NCI-H1436 treated with DMSO at 0.1 percent for 48 hours (cell line): ENCODE measurements at regions not wholly inside any gene's neighbourhood (a gene's known extent, or its start where the extent isn't known, plus 50 kb on each side); places are given as distances from the start of the nearest gene placed in this dataset.
"Not testable (repeated sequence)": the region's sequence is repeated elsewhere in the genome, so short reads cannot be mapped to it uniquely, and the experiment has no call there.

ENCODE experiments used
- DNase-seq: peaks from one replicate; lab custom pipeline; 2025; lab: John Stamatoyannopoulos, UW

DNA sequence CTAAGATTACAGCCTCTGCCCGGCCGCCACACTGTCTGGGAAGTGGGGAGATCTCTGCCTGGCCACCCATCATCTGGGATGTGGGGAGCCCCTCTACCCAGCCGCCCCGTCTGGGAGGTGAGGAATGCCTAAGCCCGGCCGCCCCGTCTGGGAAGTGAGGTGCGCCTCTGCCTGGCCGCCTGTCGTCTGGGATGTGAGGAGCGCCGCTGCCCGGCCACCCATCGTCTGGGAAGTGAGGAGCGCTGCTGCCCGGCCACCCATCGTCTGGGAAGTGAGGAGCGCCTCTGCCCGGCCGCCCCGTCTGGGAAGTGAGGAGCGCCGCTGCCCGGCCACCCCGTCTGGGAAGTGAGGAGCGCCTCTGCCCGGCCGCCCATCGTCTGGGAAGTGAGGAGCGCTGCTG lies 135.9 kb upstream of the PROKR2 start:
- not testable (repeated sequence) for DNase-seq

DNA sequence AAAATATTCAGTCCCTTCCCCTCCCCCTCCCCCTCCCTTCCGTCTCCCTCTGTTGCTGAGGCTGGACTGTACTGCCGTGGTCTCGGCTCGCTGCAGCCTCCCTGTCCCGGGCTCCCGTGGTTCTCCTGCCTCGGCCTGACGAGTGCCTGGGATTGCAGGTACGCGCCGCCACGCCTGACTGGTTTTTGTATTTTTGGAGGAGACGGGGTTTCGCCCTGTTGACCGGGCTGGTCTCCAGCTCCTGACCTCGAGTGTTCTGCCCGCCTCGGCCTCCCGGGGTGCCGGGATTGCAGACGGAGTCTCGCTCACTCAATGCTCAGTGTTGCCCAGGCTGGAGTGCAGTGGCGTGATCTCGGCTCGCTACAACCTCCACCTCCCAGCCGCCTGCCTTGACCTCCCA lies 135.5 kb upstream of the PROKR2 start:
- not testable (repeated sequence) for DNase-seq

DNA sequence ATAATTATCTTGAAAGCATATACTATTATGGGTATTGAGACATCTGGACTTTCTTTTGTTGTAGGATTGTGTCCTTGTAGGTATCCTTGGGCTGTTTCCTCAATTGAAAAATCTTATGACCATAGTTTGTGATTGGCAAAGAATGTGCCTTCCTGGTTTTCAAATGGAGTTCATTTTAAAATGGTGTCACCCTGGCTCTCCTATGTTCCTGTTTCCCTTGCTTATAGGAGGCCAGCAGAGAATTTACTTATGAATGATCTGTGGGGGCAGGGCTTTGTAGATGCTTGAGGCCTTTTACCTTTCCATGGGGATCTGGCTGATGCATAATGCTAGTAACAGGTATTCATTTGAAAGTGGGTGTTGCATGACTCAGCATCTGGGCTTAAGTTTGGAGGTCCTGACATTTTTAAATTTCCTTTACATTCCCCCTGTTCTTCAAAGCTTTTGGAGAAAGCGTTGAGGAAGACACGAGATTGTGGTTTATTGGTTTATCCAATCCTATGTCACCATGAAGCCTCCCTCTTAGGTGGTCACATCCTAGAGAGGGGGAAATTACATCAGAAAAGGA lies 135.0 kb upstream of the PROKR2 start:
- DNase-seq, result no peak

DNA sequence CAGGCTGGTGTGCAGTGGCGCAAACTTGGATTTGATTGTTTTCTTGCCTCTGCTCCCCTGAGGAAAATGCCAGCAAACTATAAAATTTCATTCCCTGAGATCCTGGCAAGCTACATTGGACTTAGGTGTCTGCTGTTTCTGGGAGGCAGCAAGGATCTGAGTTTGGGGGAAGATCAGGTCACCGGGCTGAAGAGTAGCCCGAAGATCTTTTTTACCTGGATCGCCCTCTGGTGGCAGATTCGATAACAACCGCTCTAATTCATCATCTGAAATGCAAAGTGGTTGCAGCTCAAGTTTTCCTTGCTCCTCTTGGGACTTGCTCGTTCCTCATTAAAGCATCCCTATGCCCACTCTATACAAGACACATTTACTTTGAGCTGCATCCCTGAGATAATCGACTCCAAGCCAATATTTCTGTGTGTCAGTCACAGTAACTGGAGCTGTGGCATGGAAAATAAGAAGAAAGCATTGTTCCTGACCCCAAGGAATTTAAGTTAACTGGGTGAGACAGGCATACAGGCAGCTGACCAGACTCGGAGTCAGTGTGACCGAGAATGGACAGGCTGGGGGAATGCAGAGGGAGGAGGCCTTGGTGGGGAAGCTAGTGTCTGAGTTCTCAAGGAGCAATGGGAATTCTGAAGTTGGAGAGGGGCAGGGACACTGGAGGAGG lies 131.8 kb upstream of the PROKR2 start:
- DNase-seq, result no peak

DNA sequence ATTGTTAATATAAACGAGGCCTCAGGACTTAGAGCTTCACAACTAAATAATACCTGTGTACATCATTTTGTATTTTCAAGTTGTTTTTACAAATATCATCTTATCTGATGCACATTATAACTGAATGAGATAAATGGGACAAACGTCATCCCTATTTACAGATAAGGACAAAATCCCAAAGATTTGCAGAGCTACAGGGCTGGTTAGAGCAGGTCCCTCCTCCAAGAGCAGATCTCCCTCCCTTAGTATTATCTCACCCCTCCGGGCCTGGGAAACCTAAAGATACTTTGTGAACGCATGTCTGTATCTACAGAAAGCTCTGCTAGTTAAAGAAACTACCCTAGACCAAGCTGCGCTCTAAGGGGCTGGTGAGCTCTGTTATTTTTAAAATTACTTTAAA lies 130.4 kb upstream of the PROKR2 start:
- DNase-seq, result no peak

DNA sequence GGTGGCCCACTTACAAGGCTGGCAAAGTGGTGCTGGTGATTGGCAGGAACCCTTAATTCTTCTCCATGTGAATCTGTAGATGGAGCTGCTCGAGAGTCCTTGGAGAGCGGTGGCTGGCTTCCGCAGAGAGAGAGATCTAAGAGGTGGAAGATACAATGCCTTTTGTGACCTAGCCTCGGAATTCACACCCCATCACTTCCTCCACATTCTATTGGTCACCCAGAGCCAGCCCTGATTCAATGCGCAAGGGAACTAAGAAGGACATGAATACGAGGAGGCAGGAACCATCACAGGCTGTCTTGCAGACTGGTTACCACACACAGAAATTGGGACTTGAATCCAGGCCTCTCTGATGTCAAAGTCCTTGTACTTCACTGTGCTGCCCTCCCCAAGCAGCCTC lies 128.9 kb upstream of the PROKR2 start:
- no peak for DNase-seq

DNA sequence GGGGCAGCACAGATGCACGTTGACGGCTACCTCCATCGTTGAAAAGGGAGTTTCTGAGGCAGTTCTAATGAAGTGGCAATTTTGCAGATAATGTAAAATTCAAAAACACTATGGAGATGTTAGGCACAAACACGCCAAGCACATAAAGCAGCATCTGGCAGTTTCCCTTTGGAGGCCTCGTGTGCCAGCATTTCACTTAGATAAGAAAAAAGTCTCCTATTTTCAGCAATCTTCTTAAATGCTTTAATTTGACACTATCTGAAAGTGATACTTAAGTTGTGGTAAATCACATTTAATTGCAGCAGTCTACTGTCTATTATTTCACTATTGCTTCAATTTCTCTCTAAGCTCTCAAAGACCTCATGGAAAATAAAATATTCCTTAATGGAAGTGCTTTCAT lies 125.3 kb upstream of the PROKR2 start:
- DNase-seq, result no peak

DNA sequence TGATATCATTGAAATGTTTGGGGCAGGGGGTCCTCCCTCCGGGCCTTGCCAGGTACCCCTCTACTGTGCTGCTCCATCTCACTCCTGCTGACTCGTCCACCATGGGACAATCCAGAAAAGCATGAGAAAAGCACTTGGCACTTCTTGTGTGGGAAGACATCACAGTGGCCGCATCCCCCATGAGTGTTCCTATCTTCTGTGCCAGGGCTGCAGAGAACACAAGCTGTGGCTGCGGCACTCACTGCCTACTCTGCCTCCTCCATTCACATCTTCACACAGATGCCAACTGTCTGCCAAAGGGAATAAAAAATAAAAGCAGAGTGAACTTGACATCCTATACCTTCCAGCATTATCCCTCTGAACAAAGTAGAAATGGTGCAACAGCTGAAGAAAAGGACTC lies 117.4 kb upstream of the PROKR2 start:
- DNase-seq, result no peak

DNA sequence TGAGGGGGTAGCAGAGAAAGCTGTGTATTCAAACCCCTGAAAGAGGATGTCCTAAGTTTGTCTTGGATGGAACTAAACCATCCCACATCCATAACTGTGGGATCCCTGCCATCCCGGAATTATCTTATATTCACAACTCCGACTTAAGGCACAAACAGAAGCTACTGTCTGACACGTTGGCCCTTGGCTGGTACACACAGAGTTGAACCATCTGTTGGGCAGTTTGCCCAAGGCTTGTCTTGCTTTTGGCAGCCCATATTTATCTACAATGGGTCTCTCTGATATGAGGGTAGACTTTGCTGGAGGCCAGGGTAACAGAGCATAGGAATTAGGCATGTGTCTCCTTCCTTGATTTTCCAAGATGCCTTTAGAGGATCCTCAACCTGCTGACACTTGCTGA lies 116.6 kb upstream of the PROKR2 start:
- DNase-seq, result no peak

DNA sequence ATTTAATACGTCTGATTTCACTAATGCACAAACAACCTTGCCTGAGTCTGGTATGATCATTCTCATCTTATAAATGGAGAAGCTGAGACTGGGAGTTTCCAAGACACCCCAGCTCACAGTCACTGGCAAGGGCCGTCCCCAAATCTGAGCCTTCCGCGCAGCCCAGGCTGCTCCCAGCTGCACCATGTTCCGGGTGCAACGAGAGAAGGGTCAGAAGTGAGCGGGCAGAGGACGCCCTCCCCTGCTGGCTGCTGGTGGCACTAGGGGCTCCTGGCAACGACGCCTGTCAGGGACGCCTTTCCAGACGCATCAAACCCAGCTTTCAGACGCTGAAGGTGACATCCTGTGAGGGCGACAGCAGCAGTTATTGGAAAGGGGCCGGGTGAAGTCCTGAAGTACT lies 115.3 kb upstream of the PROKR2 start:
- no peak for DNase-seq

DNA sequence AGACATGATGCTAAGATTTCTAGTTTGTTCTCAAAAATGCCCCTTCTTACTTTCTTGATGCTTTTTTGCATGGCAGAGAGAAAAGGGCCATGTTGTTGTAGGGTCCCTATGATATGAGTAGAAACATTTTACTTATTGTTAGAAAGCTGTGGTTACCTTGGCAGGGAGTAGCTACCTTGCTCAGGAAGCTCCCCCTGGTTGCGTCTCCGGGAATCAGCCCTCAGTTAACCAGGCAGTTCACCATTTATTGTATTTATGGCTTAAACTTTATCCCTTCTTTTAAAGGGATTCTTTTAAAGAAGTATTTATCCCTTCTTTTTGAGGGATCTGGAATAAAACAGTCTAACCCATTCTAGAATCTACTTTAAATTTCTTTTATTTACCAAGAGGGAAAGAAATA lies 113.9 kb upstream of the PROKR2 start:
- no peak for DNase-seq

DNA sequence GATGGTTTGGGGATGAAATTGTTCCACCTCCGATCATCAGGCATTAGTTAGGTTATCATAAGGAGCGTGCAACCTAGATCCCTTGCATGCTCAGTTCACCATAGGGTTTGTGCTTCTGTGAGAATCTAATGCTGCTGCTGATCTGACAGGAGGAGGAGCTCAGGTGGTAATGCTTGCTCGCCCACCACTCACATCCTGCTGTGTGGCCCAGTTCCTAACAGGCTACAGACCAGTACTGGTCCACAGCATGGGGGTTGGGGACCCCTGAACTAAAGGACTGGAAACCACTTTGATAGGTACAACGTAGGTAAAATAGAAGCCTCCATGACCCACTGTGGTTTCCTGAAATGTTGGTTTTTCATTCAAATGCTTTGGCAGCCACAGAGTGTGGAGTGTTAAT lies 109.3 kb upstream of the PROKR2 start:
- no peak for DNase-seq

DNA sequence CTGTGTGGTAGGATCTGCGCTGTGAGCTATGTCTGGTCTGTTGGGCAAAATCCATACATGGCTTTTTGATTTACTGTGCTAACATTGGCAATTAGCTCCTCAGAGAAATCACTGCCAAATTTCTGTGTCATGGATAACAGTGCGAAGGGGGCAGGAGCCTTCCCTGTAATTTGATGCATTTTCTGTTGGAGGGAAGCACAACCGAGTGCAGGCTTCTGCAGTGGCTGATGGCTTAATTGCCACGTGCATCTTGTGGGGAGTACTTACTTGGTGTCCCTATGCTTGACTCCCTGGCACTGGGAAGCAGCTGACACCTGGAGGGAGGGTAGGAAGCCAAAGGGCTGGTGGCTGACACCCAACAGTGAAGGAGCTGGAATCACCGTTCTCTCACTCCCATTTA lies 99.3 kb upstream of the PROKR2 start:
- no peak for DNase-seq

DNA sequence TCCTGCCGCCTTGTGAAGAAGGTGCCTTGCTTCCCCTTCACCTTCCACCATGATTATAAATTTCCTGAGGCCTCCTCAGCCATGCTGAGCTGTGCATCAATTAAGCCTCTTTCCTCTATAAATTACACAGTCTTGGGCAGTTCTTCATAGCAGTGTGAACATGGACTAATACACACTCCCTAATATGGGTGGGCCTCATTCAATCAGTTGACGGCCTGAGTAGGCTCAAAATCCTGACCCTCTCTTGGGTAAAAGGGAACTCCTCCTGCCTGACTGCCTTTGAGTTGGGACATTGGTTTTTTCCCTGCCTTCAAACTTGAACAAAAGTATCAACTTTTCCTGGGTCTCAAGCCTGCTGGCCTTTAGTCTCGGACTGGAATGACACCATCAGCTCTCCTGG lies 96.6 kb upstream of the PROKR2 start:
- DNase-seq, result no peak

DNA sequence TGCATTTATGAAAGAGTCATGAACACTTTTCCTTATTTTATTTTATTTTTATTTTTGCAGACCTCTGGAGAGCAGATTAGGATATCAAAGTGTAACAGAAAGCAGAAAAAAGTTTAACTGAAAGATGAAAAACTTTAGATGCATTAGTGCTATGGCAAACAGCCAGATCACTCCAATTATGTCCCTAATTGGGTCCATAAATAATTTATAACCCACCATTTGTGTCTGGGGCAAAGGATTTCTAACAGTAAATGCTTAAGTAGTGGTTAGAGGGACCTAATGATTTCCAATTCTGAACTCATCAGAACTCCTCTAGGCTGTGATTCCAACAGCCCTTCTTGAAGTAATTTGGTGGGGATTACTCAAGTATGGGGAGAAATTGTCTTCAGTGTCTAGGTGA lies 93.7 kb upstream of the PROKR2 start:
- DNase-seq, result no peak

DNA sequence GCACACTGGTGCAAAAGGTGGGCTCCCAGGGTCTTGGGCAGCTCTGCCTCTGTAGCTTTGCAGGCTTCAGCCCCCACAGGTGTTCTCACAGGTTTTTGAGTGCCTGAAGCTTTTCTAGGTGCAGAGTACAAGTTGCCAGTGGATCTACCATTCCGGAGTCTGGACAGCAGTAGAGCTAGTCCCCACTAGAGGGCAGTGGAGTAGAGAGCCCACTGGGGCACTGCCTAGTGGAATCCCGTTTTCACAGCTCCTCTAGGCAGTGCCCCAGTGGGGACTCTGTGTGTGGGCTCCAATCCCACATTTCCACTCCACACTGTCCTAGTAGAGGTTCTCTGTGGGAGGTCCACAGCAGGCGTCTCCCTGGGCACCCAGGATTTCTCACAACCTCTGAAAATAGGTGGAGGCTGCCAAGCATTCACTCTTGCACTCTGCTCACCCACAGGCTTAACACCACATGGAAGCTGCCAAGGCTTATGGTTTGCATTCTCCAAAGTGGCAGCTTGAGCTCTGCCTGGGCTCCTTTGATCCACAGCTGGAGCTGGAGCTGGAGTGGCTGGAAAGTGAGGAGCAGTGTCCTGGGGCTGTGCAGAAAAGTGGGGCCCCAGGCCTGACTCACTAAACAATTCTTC lies 86.3 kb upstream of the PROKR2 start:
- DNase-seq, result no peak

DNA sequence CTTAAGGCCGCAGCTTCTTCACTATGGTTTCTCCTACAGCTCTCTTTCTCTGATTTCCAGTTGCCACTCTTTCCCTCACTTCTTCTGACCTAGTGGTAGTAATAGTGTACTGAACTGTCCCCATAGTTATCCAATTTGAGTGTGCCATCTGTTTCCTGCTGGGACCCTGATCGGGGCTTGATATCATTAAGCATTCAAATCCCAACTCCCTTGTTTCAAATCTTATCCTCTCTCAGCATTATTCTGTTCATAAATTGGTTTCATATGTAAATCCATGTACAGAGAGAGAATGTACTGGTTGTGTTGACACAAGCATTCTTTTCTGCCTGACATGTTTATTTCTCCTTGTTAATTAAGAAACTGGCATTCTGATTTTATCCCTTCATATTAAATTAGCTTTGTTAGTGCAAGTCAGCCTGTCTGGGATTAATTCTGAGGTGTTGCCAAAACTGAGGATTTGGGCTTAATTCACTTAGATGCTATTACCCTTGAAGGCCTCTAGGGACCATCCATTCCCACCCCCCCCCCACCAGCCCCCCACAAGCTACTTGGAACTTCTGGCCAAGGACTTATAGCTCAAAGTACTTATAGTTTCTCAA lies 84.6 kb upstream of the PROKR2 start:
- no peak for DNase-seq

DNA sequence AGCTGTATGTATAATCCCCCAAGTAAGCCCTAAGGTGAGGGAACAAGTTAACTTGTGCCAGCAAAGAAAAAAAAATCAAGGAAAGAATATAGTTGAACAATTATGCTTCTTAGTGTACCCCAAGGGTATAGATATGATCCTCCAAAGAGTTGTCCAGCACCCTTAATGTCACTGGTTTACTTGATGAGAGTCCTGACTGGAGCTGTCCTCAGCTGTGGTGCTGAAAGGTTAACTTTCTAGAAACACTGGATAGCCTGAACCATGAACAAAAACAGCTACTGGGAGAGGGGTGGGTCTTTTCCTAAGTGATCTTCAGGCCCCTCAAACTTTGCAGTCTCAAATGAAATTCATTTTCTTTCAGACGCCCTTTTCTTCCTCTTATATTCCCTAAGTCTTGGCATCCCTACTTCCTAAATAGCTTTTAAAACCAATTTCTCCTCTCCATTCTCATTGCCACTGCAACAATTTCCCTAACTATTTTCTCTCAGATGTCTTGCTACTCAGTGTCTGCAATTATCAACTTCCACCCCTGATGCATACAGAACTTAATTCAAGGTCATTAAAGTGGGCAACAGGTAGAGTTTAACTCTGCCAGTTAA lies 83.5 kb upstream of the PROKR2 start:
- no peak for DNase-seq

DNA sequence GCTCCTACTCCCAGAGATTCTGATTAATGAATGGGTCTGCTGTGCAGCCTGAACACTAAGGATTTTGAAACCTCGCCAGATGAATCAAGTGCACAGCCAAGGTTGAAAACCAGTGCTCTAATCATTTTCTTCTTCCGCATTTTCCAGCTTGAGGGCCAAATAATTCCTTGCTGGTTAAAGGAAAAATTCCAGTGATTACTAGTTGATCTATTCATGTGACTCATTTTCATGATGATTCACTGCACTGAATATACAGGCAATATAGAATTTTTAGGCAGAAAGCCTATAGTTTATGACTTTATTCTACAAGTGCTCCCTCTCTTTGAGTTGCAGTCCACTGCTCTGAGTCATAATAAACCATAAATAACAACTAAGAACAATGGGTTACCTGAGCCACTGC lies 80.6 kb upstream of the PROKR2 start:
- no peak for DNase-seq

DNA sequence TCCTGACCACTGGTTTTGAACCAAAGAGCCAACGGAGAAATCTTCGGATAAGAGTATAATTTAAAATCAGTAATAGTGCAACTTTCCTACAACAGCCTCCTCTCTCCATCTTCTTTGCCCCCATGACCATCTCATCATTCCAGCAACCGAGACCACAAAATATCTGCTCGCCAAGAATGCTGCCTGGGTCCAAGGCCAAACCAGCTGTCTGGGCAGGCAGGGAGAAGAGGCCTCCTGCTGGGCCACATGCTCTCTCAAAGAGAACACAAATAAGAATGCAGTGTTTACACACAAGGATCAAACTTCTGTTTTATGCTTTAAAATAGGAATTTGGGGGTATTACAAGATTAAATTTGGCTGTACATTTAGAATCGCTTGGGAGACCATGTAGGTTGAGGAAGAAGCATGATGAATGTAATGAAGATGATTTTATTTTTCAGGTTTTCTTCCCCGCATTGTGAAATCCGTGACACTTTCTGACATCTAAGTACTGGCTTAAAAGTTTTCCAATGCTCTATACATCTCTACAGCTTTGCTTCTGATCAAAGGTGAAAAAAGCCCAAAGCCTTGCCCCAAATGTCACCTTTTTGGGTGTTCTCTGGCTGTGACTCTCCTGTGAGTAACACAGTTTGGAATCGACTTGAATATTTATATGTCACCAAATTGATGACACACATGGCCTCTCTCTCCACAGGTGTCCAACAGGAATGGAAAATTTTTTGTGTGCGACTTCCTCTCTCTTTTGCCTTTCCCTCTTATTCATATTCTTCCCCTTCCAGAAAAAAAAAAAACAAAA lies 79.4 kb upstream of the PROKR2 start:
- DNase-seq, result no peak

DNA sequence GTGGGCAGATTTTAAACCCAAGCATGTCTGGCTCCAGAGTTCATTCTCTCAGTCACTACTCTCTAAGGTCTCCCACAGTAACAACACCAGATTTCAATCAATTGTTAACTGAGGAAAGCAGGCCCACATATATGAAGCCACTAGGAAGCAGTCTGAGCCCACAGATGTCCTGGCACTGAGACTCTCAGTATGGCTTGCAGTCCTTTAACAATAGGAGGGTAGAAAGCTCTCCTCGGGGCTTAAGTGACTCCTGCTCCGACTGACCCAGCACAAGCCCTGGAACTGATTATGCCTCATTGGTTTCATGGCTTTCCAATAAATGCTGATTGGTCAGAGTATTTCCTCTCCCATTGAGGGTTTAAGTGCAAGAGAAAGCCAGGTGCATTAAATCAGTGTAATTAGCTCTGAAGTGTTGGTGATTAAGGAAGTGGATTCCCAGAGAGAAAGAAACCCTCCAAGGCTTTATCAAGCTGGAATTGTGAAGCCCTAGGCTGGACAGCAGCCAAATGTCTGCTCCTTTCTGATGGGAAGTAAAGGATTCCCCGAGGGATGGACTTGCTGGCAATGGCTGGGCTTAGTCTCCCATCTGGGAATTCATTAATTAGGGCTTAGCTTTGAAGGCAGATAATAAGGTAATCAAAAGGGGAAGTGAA lies 76.6 kb upstream of the PROKR2 start:
- peak; percentile 9 for DNase-seq

DNA sequence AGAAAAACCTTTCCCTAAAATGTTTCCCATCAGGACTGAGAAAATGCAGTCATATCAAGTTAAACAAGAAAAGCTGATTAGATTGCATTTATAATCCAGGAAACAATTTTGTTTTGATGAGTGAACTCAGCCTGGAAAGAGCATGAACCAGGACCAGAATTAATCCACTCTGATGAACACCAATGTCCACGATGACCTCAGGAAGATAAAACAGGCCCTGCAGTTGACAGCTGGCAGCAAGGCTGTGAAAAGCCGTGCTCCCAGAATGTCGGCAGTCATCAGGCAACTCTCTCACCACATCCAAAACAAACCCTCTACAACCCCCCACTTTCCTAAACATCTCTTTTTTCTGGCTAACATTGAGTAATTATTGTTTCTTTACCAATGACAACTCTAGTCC lies 74.0 kb upstream of the PROKR2 start:
- DNase-seq, result no peak
